ENCODE measurements at regions not wholly inside any gene's neighbourhood (a gene's known extent, or its start where the extent isn't known, plus 50 kb on each side); places are given as distances from the start of the nearest gene placed in this dataset.

- H3K4me3 ChIP-seq (ENCODE audit: low read depth, low read length): no peak overlapping the region
- TF ChIP-seq, protein P1, sequence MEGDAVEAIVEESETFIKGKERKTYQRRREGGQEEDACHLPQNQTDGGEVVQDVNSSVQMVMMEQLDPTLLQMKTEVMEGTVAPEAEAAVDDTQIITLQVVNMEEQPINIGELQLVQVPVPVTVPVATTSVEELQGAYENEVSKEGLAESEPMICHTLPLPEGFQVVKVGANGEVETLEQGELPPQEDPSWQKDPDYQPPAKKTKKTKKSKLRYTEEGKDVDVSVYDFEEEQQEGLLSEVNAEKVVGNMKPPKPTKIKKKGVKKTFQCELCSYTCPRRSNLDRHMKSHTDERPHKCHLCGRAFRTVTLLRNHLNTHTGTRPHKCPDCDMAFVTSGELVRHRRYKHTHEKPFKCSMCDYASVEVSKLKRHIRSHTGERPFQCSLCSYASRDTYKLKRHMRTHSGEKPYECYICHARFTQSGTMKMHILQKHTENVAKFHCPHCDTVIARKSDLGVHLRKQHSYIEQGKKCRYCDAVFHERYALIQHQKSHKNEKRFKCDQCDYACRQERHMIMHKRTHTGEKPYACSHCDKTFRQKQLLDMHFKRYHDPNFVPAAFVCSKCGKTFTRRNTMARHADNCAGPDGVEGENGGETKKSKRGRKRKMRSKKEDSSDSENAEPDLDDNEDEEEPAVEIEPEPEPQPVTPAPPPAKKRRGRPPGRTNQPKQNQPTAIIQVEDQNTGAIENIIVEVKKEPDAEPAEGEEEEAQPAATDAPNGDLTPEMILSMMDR (IDR thresholded peaks at IDR 0.05; ENCODE audit: low read depth, low read length, missing control alignments): no peak
- in situ Hi-C loops (cut with HindIII; ENCODE audit: low sequenced_read_pairs): no loop called here
- DNase-seq (ENCODE audit: low read depth): no peak
Observed at GRCh38 chr7:156158693-156159092, 346.4 kb upstream of the SHH start.

GRCh38 chr7:156158213-156158612 lies 345.9 kb upstream of the SHH start:
- in situ Hi-C loops (cut with HindIII; ENCODE audit: low sequenced_read_pairs): no loop called here
- TF ChIP-seq, protein P1 (IDR thresholded peaks at IDR 0.05; ENCODE audit: low read depth, low read length, missing control alignments): no peak
- H3K4me3 ChIP-seq (ENCODE audit: low read depth, low read length): no peak overlapping the region
- no peak for DNase-seq (ENCODE audit: low read depth)

GRCh38 chr7:156157409-156158012 lies 345.2 kb upstream of the SHH start:
- no peak for DNase-seq (ENCODE audit: low read depth)
- H3K4me3 ChIP-seq (ENCODE audit: low read depth, low read length): no peak overlapping the region
- in situ Hi-C loops (cut with HindIII; ENCODE audit: low sequenced_read_pairs): no loop called here
- TF ChIP-seq, protein P1 (IDR thresholded peaks at IDR 0.05; ENCODE audit: low read depth, low read length, missing control alignments): no peak

GRCh38 chr7:156156734-156157408 lies 344.6 kb upstream of the SHH start:
- TF ChIP-seq, protein P1 (IDR thresholded peaks at IDR 0.05; ENCODE audit: low read depth, low read length, missing control alignments): peak; percentile 33
- no peak overlapping the region for H3K4me3 ChIP-seq (ENCODE audit: low read depth, low read length)
- in situ Hi-C loops (cut with HindIII; ENCODE audit: low sequenced_read_pairs): no loop called here
- DNase-seq (ENCODE audit: low read depth): peak; percentile 11

- TF ChIP-seq, protein P1 (IDR thresholded peaks at IDR 0.05; ENCODE audit: low read depth, low read length, missing control alignments): no peak
- no peak for DNase-seq (ENCODE audit: low read depth)
- in situ Hi-C loops (cut with HindIII; ENCODE audit: low sequenced_read_pairs): no loop called here
- no peak overlapping the region for H3K4me3 ChIP-seq (ENCODE audit: low read depth, low read length)
Observed at GRCh38 chr7:156155988-156156733, 343.9 kb upstream of the SHH start.

GRCh38 chr7:156153590-156153989 lies 341.3 kb upstream of the SHH start:
- TF ChIP-seq, protein P1 (IDR thresholded peaks at IDR 0.05; ENCODE audit: low read depth, low read length, missing control alignments): no peak
- DNase-seq (ENCODE audit: low read depth): no peak
- no peak overlapping the region for H3K4me3 ChIP-seq (ENCODE audit: low read depth, low read length)
- in situ Hi-C loops (cut with HindIII; ENCODE audit: low sequenced_read_pairs): no loop called here

Measured in astrocyte of the cerebellum (primary cell).